ENCODE measurements at regions not wholly inside any gene's neighbourhood (a gene's known extent, or its start where the extent isn't known, plus 50 kb on each side); places are given as distances from the start of the nearest gene placed in this dataset.

DNA sequence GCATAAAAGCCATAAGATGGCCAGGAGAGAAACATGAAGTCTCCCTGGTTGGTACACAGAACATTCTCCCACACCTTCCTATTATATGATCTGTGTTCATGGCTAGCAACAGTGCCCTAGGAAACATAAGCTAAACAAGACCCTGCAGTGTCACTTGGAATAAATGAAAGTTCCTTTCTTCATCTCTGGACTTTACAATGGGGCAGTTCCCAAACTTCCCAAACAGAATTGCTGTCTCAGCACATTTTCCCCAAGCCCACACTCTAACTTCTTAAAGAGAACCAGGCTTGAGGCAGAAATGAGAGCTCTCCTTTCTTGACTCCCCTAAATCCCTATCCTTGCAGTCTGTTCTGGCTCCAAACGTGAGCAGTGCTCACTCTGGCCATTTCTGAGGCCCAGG is 173.2 kb upstream of the CREB1 start:
- TF ChIP-seq, protein P1, sequence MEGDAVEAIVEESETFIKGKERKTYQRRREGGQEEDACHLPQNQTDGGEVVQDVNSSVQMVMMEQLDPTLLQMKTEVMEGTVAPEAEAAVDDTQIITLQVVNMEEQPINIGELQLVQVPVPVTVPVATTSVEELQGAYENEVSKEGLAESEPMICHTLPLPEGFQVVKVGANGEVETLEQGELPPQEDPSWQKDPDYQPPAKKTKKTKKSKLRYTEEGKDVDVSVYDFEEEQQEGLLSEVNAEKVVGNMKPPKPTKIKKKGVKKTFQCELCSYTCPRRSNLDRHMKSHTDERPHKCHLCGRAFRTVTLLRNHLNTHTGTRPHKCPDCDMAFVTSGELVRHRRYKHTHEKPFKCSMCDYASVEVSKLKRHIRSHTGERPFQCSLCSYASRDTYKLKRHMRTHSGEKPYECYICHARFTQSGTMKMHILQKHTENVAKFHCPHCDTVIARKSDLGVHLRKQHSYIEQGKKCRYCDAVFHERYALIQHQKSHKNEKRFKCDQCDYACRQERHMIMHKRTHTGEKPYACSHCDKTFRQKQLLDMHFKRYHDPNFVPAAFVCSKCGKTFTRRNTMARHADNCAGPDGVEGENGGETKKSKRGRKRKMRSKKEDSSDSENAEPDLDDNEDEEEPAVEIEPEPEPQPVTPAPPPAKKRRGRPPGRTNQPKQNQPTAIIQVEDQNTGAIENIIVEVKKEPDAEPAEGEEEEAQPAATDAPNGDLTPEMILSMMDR (IDR thresholded peaks at IDR 0.05): no peak
- TF ChIP-seq POLR2A (IDR thresholded peaks at IDR 0.05) (no peak), POLR2AphosphoS5 (IDR thresholded peaks at IDR 0.05) (no peak), EP300 (IDR thresholded peaks at IDR 0.05) (no peak)

Measured in upper lobe of left lung (tissue), 4 donors.